H1 (cell line): ENCODE measurements at regions not wholly inside any gene's neighbourhood (a gene's known extent, or its start where the extent isn't known, plus 50 kb on each side); places are given as distances from the start of the nearest gene placed in this dataset.

Source experiments
- CTCF ChIA-PET: fragments of 300-600 bp; sonication (Branson Sonifier 250); formaldehyde crosslinking; loops from one replicate; lab custom pipeline; 2021; ENCODE audit not compliant: partially characterized antibody; lab: Charles Lee
- POLR2A ChIA-PET: fragments of 300-600 bp; sonication (Branson Sonifier 250); formaldehyde crosslinking; loops from one replicate; lab custom pipeline; 2021; ENCODE audit warnings: inconsistent platforms; ENCODE audit not compliant: partially characterized antibody; lab: Charles Lee
- DNase-seq, 2 experiments: peaks; one replicate each; pipeline versions ENCODE4 v3.0.0 to v3.0.0-alpha.2; 2010 to 2022; ENCODE audit warnings: low spot score in 2 of 2, low read depth in 1 of 2, mixed read lengths in 1 of 2
- FAIRE-seq: peaks from 2 replicates; lab custom pipeline; 2011; peaks lifted over from hg19 to GRCh38; lab: Jason Lieb, UNC
- H2AFZ ChIP-seq: 2 replicates; pipeline ENCODE4 v1.8.1; 2012; ENCODE audit warnings: low read length, inconsistent platforms
- H2AK5ac ChIP-seq: 2 replicates; pipeline ENCODE4 v1.6.1; 2013; ENCODE audit warnings: low read depth, low read length
- H2BK120ac ChIP-seq: replicated peaks from 2 replicates; pipeline ENCODE3; 2013; ENCODE audit warnings: low read depth, low read length, inconsistent platforms
- H2BK12ac ChIP-seq: 2 replicates; pipeline ENCODE4 v1.6.1; 2013; ENCODE audit warnings: low read depth, low read length
- H2BK15ac ChIP-seq: 2 replicates; pipeline ENCODE4 v1.6.1; 2013; ENCODE audit warnings: low read length
- H2BK20ac ChIP-seq: 2 replicates; pipeline ENCODE4 v1.6.1; 2013; ENCODE audit warnings: low read length
- H2BK5ac ChIP-seq: 2 replicates; pipeline ENCODE4 v1.6.1; 2013; ENCODE audit warnings: low read depth, low read length
- H3K14ac ChIP-seq: 2 replicates; pipeline ENCODE4 v1.6.1; 2013; ENCODE audit warnings: inconsistent platforms; ENCODE audit not compliant: insufficient read length
- H3K18ac ChIP-seq: 2 replicates; pipeline ENCODE4 v1.6.1; 2013; ENCODE audit warnings: low read length; ENCODE audit errors: extremely low read depth
- H3K23ac ChIP-seq: 2 replicates; pipeline ENCODE4 v1.6.1; 2013; ENCODE audit warnings: inconsistent platforms; ENCODE audit not compliant: insufficient read length
- H3K23me2 ChIP-seq: 2 replicates; pipeline ENCODE4 v1.6.1; 2013; ENCODE audit warnings: low read depth, low read length
- H3K27ac ChIP-seq: 2 replicates; pipeline ENCODE4 v1.6.1; 2011; ENCODE audit warnings: low read depth, low read length, inconsistent platforms
- H3K27me3 ChIP-seq, 4 experiments: replicated peaks in 1 of 4; 1 replicate in 1 of 4; 2 replicates in 3 of 4; pipeline versions ENCODE4 v1.6.1 to v1.8.1; 2011 to 2013; ENCODE audit warnings: low read length in 3 of 4, mild to moderate bottlenecking in 3 of 4, inconsistent platforms in 2 of 4, mixed read lengths in 2 of 4, moderate library complexity in 1 of 4; ENCODE audit not compliant: control insufficient read depth in 3 of 4, insufficient read depth in 3 of 4; ENCODE audit errors: extremely low read depth in 1 of 4
- H3K36me3 ChIP-seq, 4 experiments: 2 replicates each; pipeline versions ENCODE4 v1.6.1 to v1.8.1; 2011 to 2013; ENCODE audit warnings: mild to moderate bottlenecking in 4 of 4, low read length in 3 of 4, moderate library complexity in 2 of 4, control low read depth in 1 of 4, inconsistent platforms in 1 of 4; ENCODE audit not compliant: insufficient read depth in 4 of 4, control insufficient read depth in 2 of 4
- H3K4ac ChIP-seq: replicated peaks from 2 replicates; pipeline ENCODE3; 2013; ENCODE audit warnings: low read length, low read depth, mixed read lengths, inconsistent platforms; ENCODE audit not compliant: insufficient read length
- H3K4me1 ChIP-seq, 4 experiments: replicated peaks in 1 of 4; 1 replicate in 1 of 4; 2 replicates in 3 of 4; pipeline versions ENCODE4 v1.6.1 to v1.8.1; 2011 to 2013; ENCODE audit warnings: low read length in 3 of 4, inconsistent platforms in 2 of 4, mixed read lengths in 1 of 4; ENCODE audit not compliant: insufficient read depth in 4 of 4, control insufficient read depth in 3 of 4
- H3K4me2 ChIP-seq, 2 experiments: 2 replicates each; pipeline versions ENCODE4 v1.6.1 to v1.8.1; 2011 to 2013; ENCODE audit warnings: low read depth in 2 of 2, low read length in 2 of 2, control low read depth in 1 of 2, inconsistent platforms in 1 of 2, mild to moderate bottlenecking in 1 of 2; ENCODE audit not compliant: insufficient read depth in 1 of 2
- H3K4me3 ChIP-seq, 4 experiments: fragments of 200-600, 300-600 bp in 1 of 4; sonication (generic), shearing (Covaris generic), sonication (Bioruptor Twin) in 1 of 4; 2 replicates each; pipeline versions ENCODE4 v1.5.1 to v1.8.1; 2011 to 2016; ENCODE audit warnings: low read length in 4 of 4, low read depth in 3 of 4, control low read depth in 2 of 4, inconsistent platforms in 2 of 4, mild to moderate bottlenecking in 2 of 4, mixed read lengths in 1 of 4, moderate library complexity in 1 of 4; ENCODE audit not compliant: insufficient read depth in 2 of 4; ENCODE audit errors: extremely low read depth in 1 of 4
- H3K56ac ChIP-seq: replicated peaks from 2 replicates; pipeline ENCODE3; 2013; ENCODE audit warnings: low read depth, mild to moderate bottlenecking, mixed read lengths, low read length, inconsistent platforms; ENCODE audit not compliant: insufficient read length
- H3K79me1 ChIP-seq: 2 replicates; pipeline ENCODE4 v1.6.1; 2013; ENCODE audit warnings: low read depth, low read length, control low read depth
- H3K79me2 ChIP-seq, 2 experiments: 2 replicates each; pipeline versions ENCODE4 v1.6.1 to v1.8.1; 2012 to 2013; ENCODE audit warnings: low read length in 2 of 2, mild to moderate bottlenecking in 2 of 2, inconsistent platforms in 1 of 2; ENCODE audit not compliant: insufficient read depth in 2 of 2, control insufficient read depth in 1 of 2
- H3K9ac ChIP-seq, 4 experiments: replicated peaks in 1 of 4; 1 replicate in 1 of 4; 2 replicates in 3 of 4; pipeline versions ENCODE4 v1.6.1 to v1.8.1; 2011 to 2013; ENCODE audit warnings: low read depth in 3 of 4, low read length in 3 of 4, control low read depth in 2 of 4, mild to moderate bottlenecking in 2 of 4, moderate library complexity in 2 of 4, inconsistent platforms in 1 of 4; ENCODE audit errors: extremely low read depth in 1 of 4
- H3K9me3 ChIP-seq, 2 experiments: 2 replicates each; pipeline versions ENCODE4 v1.6.1 to v1.8.1; 2012 to 2013; ENCODE audit warnings: mild to moderate bottlenecking in 2 of 2, moderate library complexity in 2 of 2, control low read depth in 1 of 2, inconsistent platforms in 1 of 2, low read depth in 1 of 2, low read length in 1 of 2, mixed read lengths in 1 of 2; ENCODE audit not compliant: insufficient read depth in 2 of 2
- H4K20me1 ChIP-seq, 2 experiments: replicated peaks in 1 of 2; 2 replicates each; pipeline versions ENCODE3 to v1.8.1; 2011 to 2013; ENCODE audit warnings: inconsistent platforms in 2 of 2, low read length in 2 of 2, mild to moderate bottlenecking in 1 of 2; ENCODE audit not compliant: insufficient read depth in 2 of 2, control insufficient read depth in 1 of 2
- H4K5ac ChIP-seq: 2 replicates; pipeline ENCODE4 v1.6.1; 2013; ENCODE audit warnings: low read length, low read depth, mixed read lengths, inconsistent platforms; ENCODE audit not compliant: insufficient read length
- H4K8ac ChIP-seq: 2 replicates; pipeline ENCODE4 v1.8.0; 2013; ENCODE audit warnings: mild to moderate bottlenecking, moderate library complexity, low read length, inconsistent platforms; ENCODE audit not compliant: insufficient read depth; ENCODE audit errors: extremely low read depth
- H4K91ac ChIP-seq: replicated peaks from 2 replicates; pipeline ENCODE3; 2013; ENCODE audit warnings: low read length, mixed read lengths, inconsistent platforms; ENCODE audit not compliant: insufficient read length
- BACH1 ChIP-seq: IDR thresholded peaks from 2 replicates; pipeline ENCODE4 v1.6.1; 2012; ENCODE audit warnings: low read length, improper control_type of control experiment
- CHD1 ChIP-seq: IDR thresholded peaks from 2 replicates; pipeline ENCODE4 v1.6.1; 2012; ENCODE audit warnings: low read depth, low read length, improper control_type of control experiment
- JUN ChIP-seq: IDR thresholded peaks from 2 replicates; pipeline ENCODE4 v1.6.1; 2011; ENCODE audit warnings: low read depth, mild to moderate bottlenecking, improper control_type of control experiment, low read length
- JUND ChIP-seq: IDR thresholded peaks from 2 replicates; pipeline ENCODE4 v1.6.1; 2011; ENCODE audit warnings: mild to moderate bottlenecking, improper control_type of control experiment, low read length
- SP4 ChIP-seq: IDR thresholded peaks from 2 replicates; pipeline ENCODE4 v1.6.1; 2012; ENCODE audit warnings: low read length, inconsistent platforms
- YY1 ChIP-seq: IDR thresholded peaks from 2 replicates; pipeline ENCODE4 v1.6.1; 2011; ENCODE audit warnings: low read depth, mild to moderate bottlenecking, low read length
- WGBS, 2 experiments: shearing (Covaris generic) in 1 of 2; methylation state at CpG; one replicate each; pipeline versions ENCODE4 v1.1.6 to v1.1.7; 2013 to 2015; ENCODE audit warnings: low lambda C conversion rate in 2 of 2, mixed read lengths in 2 of 2, inconsistent platforms in 1 of 2, low coverage in 1 of 2, missing lambda C conversion rate in 1 of 2; ENCODE audit not compliant: insufficient replicate concordance in 2 of 2, insufficient coverage in 1 of 2, insufficient read length in 1 of 2; ENCODE audit errors: extremely low coverage in 1 of 2, missing lambda C conversion rate in 1 of 2; 5-methylcytosine and 5-hydroxymethylcytosine counted together
- TF ChIP-seq, protein P1 (sequence below): IDR thresholded peaks from 2 replicates; pipeline ENCODE4 v1.6.1; 2012; ENCODE audit warnings: low read length, inconsistent platforms

DNA sequence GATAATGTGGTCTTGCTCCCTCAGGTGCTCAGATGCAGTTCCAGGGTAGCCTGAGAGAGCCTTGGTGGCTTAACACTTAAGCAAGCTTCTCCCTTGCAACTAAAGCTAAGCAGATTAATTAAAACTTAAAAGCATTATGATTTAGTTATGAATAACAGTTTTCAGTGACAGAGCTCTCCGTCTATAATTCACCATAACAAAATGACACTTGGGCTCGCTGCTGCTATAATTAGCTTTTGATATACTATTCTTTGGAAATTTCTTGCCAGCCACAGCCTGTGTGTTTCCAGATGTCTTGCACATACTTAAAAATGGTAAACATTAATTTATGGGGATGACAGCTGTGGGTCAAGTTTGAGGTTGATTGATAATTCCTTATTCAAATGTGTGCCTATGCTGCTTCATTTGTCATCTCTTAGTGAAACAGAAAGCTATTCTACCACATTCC, 380.5 kb downstream of the TFAP2B start:
- Histone ChIP-seq H4K5ac (no peak overlapping the region), H3K79me1 (no peaks in the 10 kb centered on the region), H3K4me1 (no peaks in the 10 kb centered on the region), H3K27me3 (no peaks in the 10 kb centered on the region), H3K79me2 (no peaks in the 10 kb centered on the region), H2BK15ac (no peak overlapping the region), H3K27ac (no peak overlapping the region), H2BK20ac (no peak overlapping the region), H4K20me1 (no peaks in the 10 kb centered on the region), H2BK5ac (no peak overlapping the region), H2BK12ac (no peak overlapping the region), H3K4me3 (no peak overlapping the region), H3K18ac (no peak overlapping the region), H3K4me2 (no peak overlapping the region), H3K23ac (no peak overlapping the region), H4K91ac (no peak overlapping the region), H3K9me3 (no peaks in the 10 kb centered on the region), H3K9ac (no peak overlapping the region), H3K4ac (no peak overlapping the region), H2AK5ac (no peak overlapping the region), H2BK120ac (no peak overlapping the region), H3K36me3 (no peaks in the 10 kb centered on the region), H3K14ac (no peak overlapping the region), H2AFZ (no peak overlapping the region), H3K56ac (no peak overlapping the region), H3K23me2 (no peaks in the 10 kb centered on the region), H4K8ac (no peak overlapping the region)
- ChIA-PET CTCF (no interaction called here), POLR2A (no interaction called here)
- TF ChIP-seq YY1 (no peak), CHD1 (no peak), SP4 (no peak), JUN (no peak), BACH1 (no peak), JUND (no peak)
- TF ChIP-seq, protein P1, sequence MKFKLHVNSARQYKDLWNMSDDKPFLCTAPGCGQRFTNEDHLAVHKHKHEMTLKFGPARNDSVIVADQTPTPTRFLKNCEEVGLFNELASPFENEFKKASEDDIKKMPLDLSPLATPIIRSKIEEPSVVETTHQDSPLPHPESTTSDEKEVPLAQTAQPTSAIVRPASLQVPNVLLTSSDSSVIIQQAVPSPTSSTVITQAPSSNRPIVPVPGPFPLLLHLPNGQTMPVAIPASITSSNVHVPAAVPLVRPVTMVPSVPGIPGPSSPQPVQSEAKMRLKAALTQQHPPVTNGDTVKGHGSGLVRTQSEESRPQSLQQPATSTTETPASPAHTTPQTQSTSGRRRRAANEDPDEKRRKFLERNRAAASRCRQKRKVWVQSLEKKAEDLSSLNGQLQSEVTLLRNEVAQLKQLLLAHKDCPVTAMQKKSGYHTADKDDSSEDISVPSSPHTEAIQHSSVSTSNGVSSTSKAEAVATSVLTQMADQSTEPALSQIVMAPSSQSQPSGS: no peak
- FAIRE-seq (no peak), DNase-seq (no peak)
- WGBS, 2 experiments: 92% methylated on average over 2 of the region's 2 CpGs; no CpG with 5 or more reads in 1 of the 2 experiments
